T-helper 2 cell treated with Interferon-gamma antibody and Interleukin-4, amounts not matched to agents 5 μg/mL and 100 μg/mL, for 36 hours (primary cell): ENCODE measurements at regions not wholly inside any gene's neighbourhood (a gene's known extent, or its start where the extent isn't known, plus 50 kb on each side); places are given as distances from the start of the nearest gene placed in this dataset.

ENCODE experiments used
- DNase-seq: peaks from one replicate; pipeline ENCODE4 v3.0.0; 2021; ENCODE audit warnings: low spot score
- H3K27ac Mint-ChIP-seq: one replicate; pipeline ENCODE4 v1.8.0; 2021; ENCODE audit warnings: mild to moderate bottlenecking, mixed read lengths
- H3K27me3 Mint-ChIP-seq: one replicate; pipeline ENCODE4 v1.8.0; 2021; ENCODE audit warnings: low read depth, mixed read lengths
- H3K36me3 Mint-ChIP-seq: one replicate; pipeline ENCODE4 v1.8.0; 2021; ENCODE audit warnings: low read depth, mixed read lengths
- H3K4me1 Mint-ChIP-seq: one replicate; pipeline ENCODE4 v1.8.0; 2021; ENCODE audit warnings: low read depth, mixed read lengths
- H3K4me3 Mint-ChIP-seq: one replicate; pipeline ENCODE4 v1.8.0; 2022; ENCODE audit warnings: mild to moderate bottlenecking, moderate library complexity, mixed read lengths
- H3K9me3 Mint-ChIP-seq: one replicate; pipeline ENCODE4 v1.8.0; 2021; ENCODE audit warnings: mixed read lengths

DNA sequence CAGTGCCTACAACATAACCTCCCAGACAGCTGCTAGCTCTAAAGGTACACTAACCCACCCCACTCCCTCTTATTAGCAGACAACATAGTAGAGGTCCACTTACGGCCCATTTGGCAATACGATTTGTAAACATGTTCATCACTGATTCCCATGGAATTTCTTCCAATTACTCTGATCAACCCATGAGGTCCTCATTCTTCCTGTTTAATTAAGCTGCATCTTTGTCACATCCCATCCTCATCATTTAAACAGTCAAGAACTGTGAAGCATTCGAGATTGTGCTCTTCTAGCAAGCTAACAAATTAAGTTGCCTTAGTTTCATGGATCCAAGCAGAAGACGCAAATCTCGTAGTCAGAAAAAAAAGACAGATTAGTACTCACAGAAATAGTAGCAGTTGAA is 622.2 kb upstream of the VSTM2A start:
- Mint-ChIP-seq H3K27me3 (no peaks in the 10 kb centered on the region), H3K4me3 (no peak overlapping the region), H3K4me1 (no peaks in the 10 kb centered on the region), H3K27ac (no peak overlapping the region), H3K36me3 (no peaks in the 10 kb centered on the region), H3K9me3 (peaks cover 41% of the 10 kb centered on the region)
- no peak for DNase-seq

DNA sequence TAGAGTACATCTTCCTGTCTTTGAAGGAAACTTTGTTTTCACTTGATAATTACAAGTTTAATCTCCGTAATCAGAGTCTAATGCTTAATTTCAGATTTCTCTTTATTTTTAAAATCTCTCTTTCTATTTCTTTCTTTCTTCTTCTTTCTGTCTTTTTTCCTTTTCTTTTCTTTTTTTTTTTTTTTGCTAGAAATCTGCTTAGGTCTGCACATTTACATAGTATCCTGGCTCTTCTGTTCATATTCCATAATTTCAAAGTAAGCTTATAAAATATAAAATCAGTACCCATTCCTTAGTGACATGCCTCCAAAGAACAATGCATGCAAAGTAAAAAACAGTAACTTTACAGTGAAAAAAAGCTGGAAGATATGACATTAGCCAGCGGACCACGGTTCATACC is 601.7 kb upstream of the VSTM2A start:
- H3K9me3 Mint-ChIP-seq: peaks cover 46% of the 10 kb centered on the region
- no peaks in the 10 kb centered on the region for H3K4me1 Mint-ChIP-seq
- no peak for DNase-seq
- H3K4me3 Mint-ChIP-seq: no peak overlapping the region
- no peaks in the 10 kb centered on the region for H3K27me3 Mint-ChIP-seq
- no peak overlapping the region for H3K27ac Mint-ChIP-seq
- no peaks in the 10 kb centered on the region for H3K36me3 Mint-ChIP-seq

DNA sequence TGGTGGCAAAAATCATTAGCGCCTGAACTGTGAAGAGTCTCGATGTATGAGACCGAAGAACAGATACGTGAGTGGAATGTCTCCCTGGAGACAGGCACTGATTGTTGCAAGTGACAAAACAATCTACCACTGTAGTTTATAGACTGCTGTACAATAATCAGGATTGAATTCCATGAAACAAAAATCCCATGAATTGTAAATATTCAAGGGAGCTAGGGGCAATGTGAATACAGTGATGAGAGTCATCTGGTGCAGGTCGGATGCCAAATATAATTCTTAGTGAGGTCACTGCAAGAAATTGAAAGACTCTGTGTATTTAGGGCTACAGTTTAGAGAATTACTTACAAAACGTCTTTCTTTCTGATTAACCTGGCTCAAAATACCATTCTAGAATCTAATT is 594.4 kb upstream of the VSTM2A start:
- Mint-ChIP-seq H3K9me3 (peaks cover 47% of the 10 kb centered on the region), H3K4me1 (no peaks in the 10 kb centered on the region), H3K27ac (no peak overlapping the region), H3K36me3 (no peaks in the 10 kb centered on the region), H3K27me3 (no peaks in the 10 kb centered on the region), H3K4me3 (no peak overlapping the region)
- no peak for DNase-seq

DNA sequence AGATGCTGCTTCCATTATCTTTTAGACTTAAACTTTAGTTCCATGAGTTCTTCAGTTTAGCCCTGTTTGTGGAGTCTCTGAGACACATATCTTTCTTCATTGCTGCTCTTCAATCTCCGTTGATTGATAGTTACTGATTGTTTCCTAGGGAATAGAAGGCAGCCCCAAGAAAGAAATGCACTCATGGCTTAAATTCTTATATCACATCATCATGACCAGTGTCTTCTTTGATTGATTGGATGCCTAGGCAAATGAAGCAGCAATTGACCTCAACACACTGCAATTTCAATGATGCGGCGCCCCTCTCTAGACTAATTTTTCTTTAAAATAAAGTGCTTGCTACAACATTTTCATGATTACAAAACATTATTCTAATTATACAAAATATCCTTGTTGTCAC is 576.5 kb upstream of the VSTM2A start:
- Mint-ChIP-seq H3K9me3 (peaks cover 50% of the 10 kb centered on the region), H3K27me3 (no peaks in the 10 kb centered on the region), H3K4me3 (no peak overlapping the region), H3K36me3 (no peaks in the 10 kb centered on the region), H3K27ac (no peak overlapping the region), H3K4me1 (no peaks in the 10 kb centered on the region)
- DNase-seq: no peak

DNA sequence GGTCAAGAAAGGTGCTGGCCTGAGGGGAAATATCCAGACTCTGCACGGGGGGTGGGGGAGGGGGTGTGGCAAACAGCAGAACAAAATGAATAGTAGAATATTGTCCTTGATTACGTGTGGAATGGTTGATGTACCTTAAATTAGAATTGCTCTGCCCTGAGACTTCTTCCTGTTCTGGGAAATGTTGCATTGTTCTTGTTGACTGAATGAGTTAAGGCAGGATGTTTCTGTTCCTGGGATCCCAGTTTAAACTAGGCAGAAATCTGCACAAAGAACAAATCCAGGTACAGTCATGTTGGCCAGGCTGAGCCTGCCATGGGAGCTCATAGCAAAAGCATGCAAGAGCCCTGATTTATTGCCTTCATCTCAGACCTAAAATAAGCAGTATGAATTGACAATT is 558.7 kb upstream of the VSTM2A start:
- H3K36me3 Mint-ChIP-seq: no peaks in the 10 kb centered on the region
- H3K4me1 Mint-ChIP-seq: no peaks in the 10 kb centered on the region
- H3K4me3 Mint-ChIP-seq: no peak overlapping the region
- peaks cover 58% of the 10 kb centered on the region for H3K9me3 Mint-ChIP-seq
- DNase-seq: no peak
- H3K27me3 Mint-ChIP-seq: no peaks in the 10 kb centered on the region
- no peak overlapping the region for H3K27ac Mint-ChIP-seq

DNA sequence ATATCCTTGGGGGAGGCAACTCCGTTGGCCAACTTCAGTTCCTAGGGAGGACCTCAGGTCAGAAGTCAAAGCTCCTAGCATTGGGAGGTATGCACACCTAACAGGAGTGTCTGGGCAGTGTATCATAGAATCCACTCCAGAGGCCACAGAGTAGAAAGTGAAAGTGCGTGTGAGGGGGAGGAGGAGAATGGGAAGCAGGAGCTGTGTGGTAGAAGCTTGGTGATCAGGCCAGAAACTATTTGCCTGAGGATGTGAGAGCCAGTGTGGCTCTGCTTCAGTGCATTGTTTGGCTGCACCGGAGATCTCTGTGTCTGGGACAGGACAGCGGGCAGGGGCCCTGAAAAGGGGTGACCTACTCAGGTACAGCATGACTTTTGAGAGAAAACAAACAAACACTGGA is 557.4 kb upstream of the VSTM2A start:
- Mint-ChIP-seq H3K9me3 (peaks cover 55% of the 10 kb centered on the region), H3K4me1 (no peaks in the 10 kb centered on the region), H3K36me3 (no peaks in the 10 kb centered on the region), H3K27ac (no peak overlapping the region), H3K4me3 (no peak overlapping the region), H3K27me3 (no peaks in the 10 kb centered on the region)
- DNase-seq: no peak

DNA sequence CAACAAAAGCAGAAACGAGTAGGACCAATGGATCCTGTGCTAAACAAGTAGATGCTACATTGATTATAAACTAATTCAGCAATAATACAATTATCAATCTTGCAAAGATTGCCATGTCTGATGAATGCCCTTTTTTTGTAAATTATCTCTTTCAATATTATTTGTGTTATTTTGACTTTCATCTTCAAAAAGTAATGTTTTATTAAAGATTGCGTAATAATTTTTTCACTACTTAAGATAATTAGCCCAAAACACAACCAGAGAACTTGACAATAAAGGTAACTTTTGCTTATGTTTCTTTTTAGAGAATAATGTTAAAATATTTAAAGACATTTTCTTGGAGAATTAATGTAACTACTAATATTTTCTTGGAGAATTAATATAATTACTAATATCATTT is 553.8 kb upstream of the VSTM2A start:
- no peak for DNase-seq
- Mint-ChIP-seq H3K27ac (no peak overlapping the region), H3K36me3 (no peaks in the 10 kb centered on the region), H3K27me3 (no peaks in the 10 kb centered on the region), H3K4me1 (no peaks in the 10 kb centered on the region), H3K4me3 (no peak overlapping the region), H3K9me3 (peaks cover 51% of the 10 kb centered on the region)

DNA sequence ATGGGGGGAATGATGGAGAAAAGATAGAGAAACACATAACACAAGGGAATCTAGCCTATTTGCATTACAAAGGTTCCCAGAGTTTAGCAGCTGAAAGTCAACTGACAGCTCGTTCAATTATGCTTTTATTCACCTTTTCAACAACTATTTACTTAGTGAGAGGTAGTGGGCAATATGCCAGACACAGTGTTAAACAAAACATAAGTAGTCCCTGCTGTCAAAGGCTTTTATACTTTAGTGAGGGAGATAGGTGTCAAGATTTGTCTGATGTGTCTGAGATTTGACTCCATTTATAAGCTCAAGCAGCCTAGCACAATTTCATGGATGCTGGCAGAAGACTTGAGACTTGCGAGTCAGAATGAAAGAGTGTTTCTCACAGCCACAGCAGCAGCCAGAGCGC is 549.0 kb upstream of the VSTM2A start:
- H3K36me3 Mint-ChIP-seq: no peaks in the 10 kb centered on the region
- peaks cover 33% of the 10 kb centered on the region for H3K9me3 Mint-ChIP-seq
- no peak overlapping the region for H3K27ac Mint-ChIP-seq
- no peak overlapping the region for H3K4me3 Mint-ChIP-seq
- no peak for DNase-seq
- H3K27me3 Mint-ChIP-seq: no peaks in the 10 kb centered on the region
- H3K4me1 Mint-ChIP-seq: no peaks in the 10 kb centered on the region

DNA sequence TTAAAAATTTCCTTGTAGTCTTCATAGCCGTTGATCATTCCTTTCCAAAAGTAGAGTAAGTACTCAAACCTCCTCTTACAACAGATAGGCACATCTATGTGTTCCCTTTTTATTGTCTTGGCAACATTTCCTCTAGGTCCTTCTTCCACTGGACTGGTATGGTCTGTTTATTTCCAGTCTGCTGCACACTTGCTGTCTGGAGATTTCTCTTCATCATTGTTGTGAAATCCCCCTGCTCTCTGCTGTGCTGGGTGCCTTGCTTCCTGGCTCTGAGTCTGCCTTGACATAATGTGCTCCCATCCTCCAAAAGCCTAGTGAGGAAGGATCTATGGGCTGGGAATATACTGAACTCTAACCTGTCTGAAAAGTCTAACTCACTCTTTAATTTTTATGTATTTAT is 545.3 kb upstream of the VSTM2A start:
- no peaks in the 10 kb centered on the region for H3K27me3 Mint-ChIP-seq
- peaks cover 32% of the 10 kb centered on the region for H3K9me3 Mint-ChIP-seq
- no peak for DNase-seq
- no peak overlapping the region for H3K4me3 Mint-ChIP-seq
- H3K27ac Mint-ChIP-seq: no peak overlapping the region
- no peaks in the 10 kb centered on the region for H3K4me1 Mint-ChIP-seq
- H3K36me3 Mint-ChIP-seq: no peaks in the 10 kb centered on the region

DNA sequence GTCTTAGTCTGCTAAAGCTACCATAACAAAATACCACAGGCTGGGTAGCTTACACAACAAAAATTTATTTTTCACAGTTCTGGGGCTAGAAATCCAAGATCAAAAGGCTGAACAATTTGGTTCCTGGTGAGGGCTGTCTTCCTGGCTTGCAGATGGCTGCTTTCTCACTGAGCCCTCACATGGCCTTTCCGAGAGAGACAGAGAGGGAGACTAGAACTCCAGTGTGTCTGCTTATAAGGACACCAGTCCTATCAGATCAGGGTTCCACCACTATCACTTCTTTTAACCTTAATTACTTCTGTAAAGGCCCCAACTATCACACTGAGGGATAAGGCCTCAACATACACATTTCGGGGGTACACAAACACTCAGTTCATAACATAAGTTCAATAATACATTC is 527.4 kb upstream of the VSTM2A start:
- no peaks in the 10 kb centered on the region for H3K27me3 Mint-ChIP-seq
- no peak overlapping the region for H3K27ac Mint-ChIP-seq
- no peak for DNase-seq

DNA sequence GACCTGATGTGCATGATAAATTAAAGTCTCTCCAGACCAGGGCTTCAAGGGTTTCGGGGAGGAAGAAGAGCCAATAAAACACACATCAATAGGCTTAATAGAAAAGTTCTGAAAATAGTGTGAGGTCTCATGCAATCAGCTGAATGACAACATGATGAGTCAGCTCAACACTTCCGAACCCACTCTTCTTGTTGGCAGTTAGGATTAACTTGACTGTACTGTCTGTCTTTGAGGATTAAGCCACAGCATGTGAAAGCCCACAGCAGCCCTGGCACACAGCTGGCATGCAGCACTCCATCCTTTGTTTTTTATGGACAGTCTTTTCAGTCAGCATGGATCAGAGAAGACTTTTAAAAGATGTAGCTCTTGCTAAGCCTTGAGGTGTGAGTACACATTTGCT is 526.9 kb upstream of the VSTM2A start:
- peaks cover 45% of the 10 kb centered on the region for H3K9me3 Mint-ChIP-seq
- no peaks in the 10 kb centered on the region for H3K27me3 Mint-ChIP-seq
- no peaks in the 10 kb centered on the region for H3K36me3 Mint-ChIP-seq
- DNase-seq: no peak
- no peak overlapping the region for H3K4me3 Mint-ChIP-seq
- no peak overlapping the region for H3K27ac Mint-ChIP-seq
- no peaks in the 10 kb centered on the region for H3K4me1 Mint-ChIP-seq

More for the DNA sequence above, 527.4 kb upstream of the VSTM2A start:
- H3K36me3 Mint-ChIP-seq: no peaks in the 10 kb centered on the region
- no peak overlapping the region for H3K4me3 Mint-ChIP-seq
- peaks cover 46% of the 10 kb centered on the region for H3K9me3 Mint-ChIP-seq
- H3K4me1 Mint-ChIP-seq: no peaks in the 10 kb centered on the region

DNA sequence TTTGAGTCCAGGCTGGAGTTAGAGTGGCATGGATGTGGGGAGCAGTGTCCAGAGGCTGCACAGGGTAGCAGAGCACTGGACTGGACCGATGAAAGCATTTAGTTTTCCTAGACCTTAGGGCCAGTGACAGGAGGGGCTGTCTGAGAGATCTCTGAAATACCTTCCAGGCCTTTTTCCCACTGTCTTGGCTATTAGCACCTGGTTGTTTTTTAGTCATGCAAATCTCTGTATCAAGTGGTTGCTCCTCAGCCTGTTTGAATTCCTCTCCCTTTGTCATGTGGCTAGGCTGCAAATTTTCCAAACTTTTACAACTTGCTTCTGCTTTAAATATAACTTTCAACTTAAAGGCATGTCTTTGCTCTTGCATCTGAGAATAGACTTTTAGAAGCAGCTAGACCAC is 504.3 kb upstream of the VSTM2A start:
- no peak overlapping the region for H3K27ac Mint-ChIP-seq

DNA sequence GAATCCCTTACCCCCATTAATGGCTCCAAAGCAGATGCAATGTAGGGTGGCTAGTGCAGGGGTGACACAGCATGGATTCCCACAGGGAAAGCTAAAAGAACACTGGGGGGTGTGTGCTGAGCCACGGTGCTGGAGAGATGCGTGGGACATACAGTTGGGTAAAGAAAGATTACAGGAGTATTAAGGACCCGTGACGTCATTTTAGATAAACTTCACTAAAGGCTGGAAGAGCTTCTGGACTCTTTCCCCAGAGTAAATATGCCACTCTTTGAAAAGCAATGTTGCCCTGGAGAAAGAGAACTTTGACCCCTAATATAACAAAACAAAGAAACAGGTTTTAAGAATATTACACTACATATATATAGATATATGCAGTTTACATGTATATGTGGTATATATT is 481.5 kb upstream of the VSTM2A start:
- DNase-seq: no peak
- Mint-ChIP-seq H3K4me1 (no peaks in the 10 kb centered on the region), H3K27ac (no peak overlapping the region), H3K27me3 (no peaks in the 10 kb centered on the region), H3K36me3 (no peaks in the 10 kb centered on the region), H3K9me3 (peaks cover 56% of the 10 kb centered on the region), H3K4me3 (no peak overlapping the region)

More for the DNA sequence above, 504.3 kb upstream of the VSTM2A start:
- DNase-seq: no peak
- Mint-ChIP-seq H3K9me3 (peaks cover 42% of the 10 kb centered on the region), H3K27me3 (no peaks in the 10 kb centered on the region), H3K4me1 (no peaks in the 10 kb centered on the region), H3K36me3 (no peaks in the 10 kb centered on the region), H3K4me3 (no peak overlapping the region)

DNA sequence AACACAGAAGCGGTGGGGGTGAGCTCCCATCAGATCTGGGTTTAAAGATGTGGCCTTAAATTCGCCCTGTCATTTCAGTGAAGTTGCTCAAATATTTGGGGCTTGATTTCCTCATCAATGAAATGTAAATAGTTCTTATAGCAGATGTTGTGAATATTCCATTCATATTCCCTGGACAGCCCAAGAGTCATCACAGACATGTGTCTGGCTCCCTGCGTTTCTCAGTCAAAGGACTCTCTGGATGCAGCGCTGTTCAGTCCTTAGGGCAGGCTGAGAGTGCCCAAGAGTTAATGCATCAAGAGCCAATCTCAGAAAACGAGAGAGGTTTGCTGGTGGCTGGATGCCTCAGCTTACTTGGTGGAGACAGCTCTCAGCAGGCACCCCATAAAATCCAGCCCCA is 475.5 kb upstream of the VSTM2A start:
- DNase-seq: no peak
- no peak overlapping the region for H3K4me3 Mint-ChIP-seq
- H3K27me3 Mint-ChIP-seq: no peaks in the 10 kb centered on the region
- peaks cover 35% of the 10 kb centered on the region for H3K9me3 Mint-ChIP-seq
- H3K27ac Mint-ChIP-seq: no peak overlapping the region
- no peaks in the 10 kb centered on the region for H3K4me1 Mint-ChIP-seq
- H3K36me3 Mint-ChIP-seq: no peaks in the 10 kb centered on the region

DNA sequence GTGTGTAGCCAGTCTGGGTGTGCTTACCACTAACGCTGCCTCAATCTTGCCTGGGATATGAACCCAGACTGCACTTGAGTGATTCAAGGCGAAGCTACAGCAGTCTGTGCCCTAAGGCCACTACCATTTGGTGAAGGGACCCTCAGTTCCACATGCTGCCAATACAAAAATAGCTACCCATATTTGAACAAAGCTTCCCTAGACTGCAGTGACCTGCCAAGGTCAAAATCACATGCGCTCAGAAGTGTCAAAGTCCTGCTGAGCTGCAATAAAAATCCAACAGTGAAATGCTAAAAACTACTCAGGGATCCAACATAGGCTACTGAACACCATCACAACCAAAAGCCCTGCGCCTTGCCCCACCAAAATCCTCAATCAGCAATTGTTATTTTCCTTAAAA is 472.3 kb upstream of the VSTM2A start:
- Mint-ChIP-seq H3K27me3 (no peaks in the 10 kb centered on the region), H3K27ac (no peak overlapping the region)

More for the DNA sequence above, 472.3 kb upstream of the VSTM2A start:
- Mint-ChIP-seq H3K9me3 (peaks cover 37% of the 10 kb centered on the region), H3K4me1 (no peaks in the 10 kb centered on the region), H3K4me3 (no peak overlapping the region), H3K36me3 (no peaks in the 10 kb centered on the region)
- no peak for DNase-seq
